Thymus (tissue), 11 donors: ENCODE measurements at regions not wholly inside any gene's neighbourhood (a gene's known extent, or its start where the extent isn't known, plus 50 kb on each side); places are given as distances from the start of the nearest gene placed in this dataset.

Source experiments
- DNase-seq, 9 donors: peaks; one replicate each; pipeline ENCODE4 v3.0.0-alpha.2; 2013; ENCODE audit warnings: low spot score in 9 of 9, low read depth in 6 of 9, missing footprints in 1 of 9
- H3K27ac ChIP-seq, 2 donors: one replicate each; pipeline ENCODE4 v1.5.1; 2013; ENCODE audit warnings: control low read depth in 1 of 2, low read depth in 1 of 2, low read length in 1 of 2, mild to moderate bottlenecking in 1 of 2, moderate library complexity in 1 of 2
- H3K27me3 ChIP-seq, 2 donors: one replicate each; pipeline ENCODE4 v1.5.1; 2013; ENCODE audit warnings: low read length in 1 of 2; ENCODE audit not compliant: control insufficient read depth in 2 of 2, insufficient read depth in 1 of 2
- H3K36me3 ChIP-seq, 2 donors: one replicate each; pipeline ENCODE4 v1.5.1; 2013; ENCODE audit warnings: low read length in 1 of 2, mild to moderate bottlenecking in 1 of 2, moderate library complexity in 1 of 2; ENCODE audit not compliant: control insufficient read depth in 2 of 2, insufficient read depth in 2 of 2
- H3K4me1 ChIP-seq, 2 donors: one replicate each; pipeline ENCODE4 v1.5.1; 2013; ENCODE audit warnings: low read length in 2 of 2; ENCODE audit not compliant: control insufficient read depth in 2 of 2, insufficient read depth in 2 of 2
- H3K4me3 ChIP-seq, 2 donors: one replicate each; pipeline ENCODE4 v1.5.1; 2013; ENCODE audit warnings: low read length in 2 of 2, control low read depth in 1 of 2, mild to moderate bottlenecking in 1 of 2
- H3K9me3 ChIP-seq, 2 donors: one replicate each; pipeline ENCODE4 v1.5.1; 2013; ENCODE audit warnings: low read length in 1 of 2, mild to moderate bottlenecking in 1 of 2; ENCODE audit not compliant: control insufficient read depth in 2 of 2, insufficient read depth in 1 of 2
- WGBS: extraction: QIAGEN DNeasy Blood & Tissue Kit; methylation state at CpG from one replicate; pipeline ENCODE4 v1.1.7; 2013; 5-methylcytosine and 5-hydroxymethylcytosine counted together
- donor health status: healthy.

DNA sequence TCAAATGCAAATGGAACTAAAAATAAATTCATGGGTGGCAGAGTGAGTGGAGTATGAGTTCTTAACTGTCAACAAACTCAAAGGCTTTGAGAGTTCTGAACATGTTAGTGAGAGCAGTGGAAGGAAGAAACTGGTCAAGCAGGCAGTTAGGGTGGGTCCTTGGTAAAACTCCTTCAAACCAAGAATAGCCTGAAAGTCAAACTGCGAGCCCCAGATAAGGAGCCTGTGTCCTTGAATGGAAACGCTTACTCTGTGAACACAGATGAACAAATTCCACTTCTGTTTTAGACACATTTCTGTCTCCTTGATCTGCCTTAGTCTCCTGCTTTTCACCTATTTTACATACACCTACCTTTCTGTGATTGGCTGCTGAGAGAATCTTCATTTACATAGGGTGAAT, 129.4 kb upstream of the PCDH18 start:
- Histone ChIP-seq H3K36me3 (no peaks in the 10 kb centered on the region), H3K27ac (no peak overlapping the region), H3K9me3 (no peaks in the 10 kb centered on the region), H3K27me3 (no peaks in the 10 kb centered on the region), H3K4me3 (no peak overlapping the region), H3K4me1 (no peaks in the 10 kb centered on the region)
- WGBS: 95% methylated on average over 2 of the region's 2 CpGs
- no peak for DNase-seq

DNA sequence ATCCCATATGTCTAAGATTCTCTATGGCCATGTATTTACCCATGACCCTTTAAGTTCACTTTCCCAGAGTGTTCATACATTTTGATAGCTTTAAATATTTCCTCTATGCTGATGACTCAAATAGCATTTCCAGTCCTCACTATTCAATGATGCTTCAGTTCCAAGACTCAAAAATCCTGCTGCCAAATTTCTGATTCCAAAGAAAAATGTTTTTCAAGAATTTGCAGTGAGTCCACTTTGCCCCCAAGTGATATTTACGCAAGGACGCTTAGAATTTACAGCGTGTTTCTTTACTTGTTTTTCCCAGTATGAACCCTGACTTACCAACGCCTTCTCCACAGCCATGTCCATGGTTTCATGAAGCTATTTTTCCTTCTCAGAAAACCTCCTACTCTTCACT, 127.9 kb upstream of the PCDH18 start:
- H3K36me3 ChIP-seq: no peaks in the 10 kb centered on the region
- H3K27me3 ChIP-seq: no peaks in the 10 kb centered on the region
- no peaks in the 10 kb centered on the region for H3K9me3 ChIP-seq
- DNase-seq: no peak
- no peaks in the 10 kb centered on the region for H3K4me1 ChIP-seq
- H3K27ac ChIP-seq: no peak overlapping the region
- 94% methylated on average over 4 of the region's 4 CpGs for WGBS
- no peak overlapping the region for H3K4me3 ChIP-seq

DNA sequence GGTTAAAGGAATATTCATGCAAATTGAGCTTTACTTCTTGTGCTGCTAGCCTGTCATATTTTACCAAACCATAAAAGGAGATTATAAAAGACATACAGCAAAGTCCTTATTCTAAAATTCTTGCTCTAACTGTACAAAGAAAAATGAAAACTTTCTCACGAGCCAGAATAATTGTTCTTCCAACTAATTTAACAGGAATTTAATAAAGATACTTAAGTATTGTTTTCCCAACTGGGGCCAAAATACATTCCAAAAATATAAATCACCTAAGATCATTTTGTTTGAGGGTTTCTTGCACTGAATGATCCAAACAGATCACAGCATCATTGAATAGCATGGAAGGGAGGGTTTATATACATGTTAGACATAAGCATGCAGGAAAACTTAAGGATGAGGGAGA, 127.1 kb upstream of the PCDH18 start:
- no peak for DNase-seq
- Histone ChIP-seq H3K4me3 (no peak overlapping the region), H3K27ac (no peak overlapping the region), H3K27me3 (no peaks in the 10 kb centered on the region), H3K9me3 (no peaks in the 10 kb centered on the region), H3K4me1 (no peaks in the 10 kb centered on the region), H3K36me3 (no peaks in the 10 kb centered on the region)
- 86% methylated on average over 1 of the region's 1 CpG for WGBS

DNA sequence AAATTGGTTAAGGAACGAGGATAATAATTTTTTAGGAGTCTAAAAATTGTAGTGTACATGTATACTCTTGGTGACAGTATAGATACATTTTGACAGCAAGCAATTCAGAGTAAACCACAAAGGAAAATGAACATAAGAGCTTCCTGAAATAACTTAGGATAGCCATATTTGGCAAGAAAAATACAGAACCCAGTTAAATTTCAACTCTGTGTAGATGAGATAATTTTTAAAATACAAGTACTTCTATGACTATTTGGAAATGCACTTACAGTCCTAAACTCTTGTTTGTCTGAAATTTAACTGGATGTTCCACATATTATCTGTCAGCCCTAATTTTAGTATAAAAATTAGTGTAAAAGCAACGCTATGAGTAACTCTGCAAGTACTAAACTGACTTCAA, 124.4 kb upstream of the PCDH18 start:
- no peaks in the 10 kb centered on the region for H3K4me1 ChIP-seq
- DNase-seq: no peak
- H3K27ac ChIP-seq: no peak overlapping the region
- no peaks in the 10 kb centered on the region for H3K9me3 ChIP-seq
- H3K36me3 ChIP-seq: no peaks in the 10 kb centered on the region
- no peaks in the 10 kb centered on the region for H3K27me3 ChIP-seq
- WGBS: 37% methylated on average over 2 of the region's 2 CpGs
- H3K4me3 ChIP-seq: no peak overlapping the region

DNA sequence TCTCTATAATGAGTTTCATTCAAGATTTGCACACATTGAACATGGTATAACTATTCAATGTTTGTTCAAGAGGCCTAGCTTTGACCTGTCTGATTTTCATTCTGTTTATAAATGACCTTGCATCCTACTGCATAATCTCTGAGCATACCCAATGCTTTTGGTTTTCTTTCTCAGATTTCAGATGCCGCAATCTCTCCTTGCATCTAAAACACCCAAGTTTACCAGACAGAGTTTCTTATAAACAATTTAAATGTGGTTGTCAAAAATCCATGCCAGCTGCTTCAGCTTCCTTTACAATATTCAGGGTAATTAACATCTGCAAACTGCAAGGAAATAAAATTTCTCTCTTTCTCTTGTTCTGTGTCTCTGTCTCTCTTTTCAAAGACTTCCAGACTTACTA, 123.0 kb upstream of the PCDH18 start:
- 97% methylated on average over 1 of the region's 1 CpG for WGBS
- no peak for DNase-seq

DNA sequence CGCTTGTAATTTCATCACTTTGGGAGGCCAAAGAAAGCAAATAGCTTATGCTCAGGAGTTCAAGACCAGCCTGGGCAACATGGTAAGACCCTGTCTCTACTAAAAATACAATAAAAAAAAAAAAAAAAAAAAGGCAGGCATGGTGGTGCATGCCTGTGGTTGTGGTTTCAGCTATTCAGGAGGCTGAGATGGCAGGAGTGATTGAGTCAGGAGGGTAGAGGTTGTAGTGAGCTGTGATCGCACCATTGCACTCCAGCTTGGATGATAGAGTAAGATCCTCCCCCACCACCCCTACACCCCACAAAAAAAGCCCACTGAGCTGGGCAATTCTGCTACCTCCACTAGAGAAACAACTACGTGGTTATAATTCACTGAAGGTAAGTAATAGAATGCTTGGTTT, 118.8 kb upstream of the PCDH18 start:
- no peaks in the 10 kb centered on the region for H3K36me3 ChIP-seq
- H3K4me3 ChIP-seq: no peak overlapping the region
- no peak for DNase-seq
- no peaks in the 10 kb centered on the region for H3K27me3 ChIP-seq
- 98% methylated on average over 3 of the region's 3 CpGs for WGBS
- H3K9me3 ChIP-seq: no peaks in the 10 kb centered on the region
- no peak overlapping the region for H3K27ac ChIP-seq
- no peaks in the 10 kb centered on the region for H3K4me1 ChIP-seq

More for the DNA sequence above, 123.0 kb upstream of the PCDH18 start:
- Histone ChIP-seq H3K9me3 (no peaks in the 10 kb centered on the region), H3K27me3 (no peaks in the 10 kb centered on the region), H3K4me3 (no peak overlapping the region), H3K36me3 (no peaks in the 10 kb centered on the region), H3K27ac (no peak overlapping the region), H3K4me1 (no peaks in the 10 kb centered on the region)

DNA sequence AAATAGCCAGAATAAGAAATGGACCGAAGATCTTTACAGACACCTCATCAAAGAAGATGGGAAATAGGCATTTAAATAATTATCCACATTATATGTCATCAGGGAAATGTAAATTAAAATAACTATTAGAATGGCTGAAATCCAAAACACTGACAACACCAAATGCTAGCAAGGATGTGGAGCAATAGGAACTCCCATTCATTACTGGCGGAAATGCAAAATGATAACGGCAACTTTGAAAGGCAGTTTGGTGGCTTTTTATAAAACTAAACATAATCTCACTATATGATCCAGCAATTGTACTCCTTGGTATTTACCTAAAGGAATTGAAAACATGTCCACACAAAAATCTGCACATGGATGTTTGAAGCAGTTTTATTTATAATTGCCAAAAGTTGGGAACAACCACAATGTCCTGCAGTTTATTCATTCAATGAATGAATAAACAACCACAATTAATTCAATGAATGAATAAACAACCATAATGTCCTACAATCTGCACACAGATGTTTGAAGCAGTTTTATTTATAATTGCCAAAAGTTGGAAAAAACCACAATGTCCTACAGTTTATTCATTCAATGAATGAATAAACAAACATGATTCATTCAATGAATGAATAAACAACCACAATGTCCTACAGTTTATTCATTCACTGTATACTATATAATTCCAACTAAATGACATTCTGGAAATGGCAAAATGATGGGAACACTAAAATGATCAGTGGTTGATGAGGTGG, 117.6 kb upstream of the PCDH18 start:
- Histone ChIP-seq H3K36me3 (no peaks in the 10 kb centered on the region), H3K4me3 (no peak overlapping the region), H3K27ac (no peak overlapping the region), H3K9me3 (no peaks in the 10 kb centered on the region), H3K27me3 (no peaks in the 10 kb centered on the region), H3K4me1 (no peaks in the 10 kb centered on the region)
- DNase-seq: no peak
- WGBS: 97% methylated on average over 3 of the region's 3 CpGs

DNA sequence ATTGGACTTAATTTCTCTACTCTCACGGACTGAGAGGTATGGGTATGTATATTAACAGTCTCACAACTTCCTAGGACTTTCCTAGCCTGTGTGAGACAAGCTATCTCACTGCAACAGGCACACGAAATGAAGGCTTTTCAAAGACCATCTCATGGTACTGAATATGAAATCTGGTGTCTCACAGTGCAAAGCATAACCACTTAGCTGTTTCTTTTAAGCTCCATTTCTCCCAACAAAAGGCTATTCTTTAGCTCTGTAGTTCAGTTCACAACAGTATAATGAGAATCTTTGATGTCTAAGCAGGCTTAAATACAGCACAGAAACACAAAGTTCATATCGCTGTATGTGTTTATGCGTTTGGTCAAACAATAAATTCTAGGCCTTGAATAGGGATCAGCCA, 116.2 kb upstream of the PCDH18 start:
- 79% methylated on average over 4 of the region's 4 CpGs for WGBS
- Histone ChIP-seq H3K4me1 (no peaks in the 10 kb centered on the region), H3K27me3 (no peaks in the 10 kb centered on the region), H3K4me3 (no peak overlapping the region), H3K27ac (no peak overlapping the region), H3K36me3 (no peaks in the 10 kb centered on the region), H3K9me3 (no peaks in the 10 kb centered on the region)
- no peak for DNase-seq

DNA sequence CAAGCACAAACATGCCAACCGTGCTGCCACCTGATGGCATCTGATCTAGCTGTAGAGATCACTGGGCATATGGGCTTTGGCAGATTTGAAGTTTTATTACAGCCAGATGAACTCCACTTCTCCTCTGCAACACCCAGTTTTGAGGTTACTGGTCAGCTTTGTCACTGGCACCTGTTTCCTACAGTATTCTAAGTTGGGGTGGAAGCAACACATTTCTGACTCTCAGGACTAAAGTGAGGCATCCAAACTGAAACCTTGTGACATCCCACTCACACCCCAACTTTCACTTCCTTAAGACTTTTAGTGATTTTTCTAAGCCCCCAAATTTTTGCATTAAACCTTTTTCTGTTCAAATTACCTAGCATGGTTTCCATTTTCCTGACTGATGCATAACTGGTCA, 115.1 kb upstream of the PCDH18 start:
- no peaks in the 10 kb centered on the region for H3K9me3 ChIP-seq
- H3K4me1 ChIP-seq: no peaks in the 10 kb centered on the region
- 96% methylated on average over 1 of the region's 1 CpG for WGBS
- no peak for DNase-seq
- H3K27ac ChIP-seq: no peak overlapping the region
- H3K4me3 ChIP-seq: no peak overlapping the region
- H3K36me3 ChIP-seq: no peaks in the 10 kb centered on the region
- no peaks in the 10 kb centered on the region for H3K27me3 ChIP-seq
